HG02981 (cell line): ENCODE measurements at regions not wholly inside any gene's neighbourhood (a gene's known extent, or its start where the extent isn't known, plus 50 kb on each side); places are given as distances from the start of the nearest gene placed in this dataset.

Experiments
- ATAC-seq: cut with Tn5 transposase; IDR thresholded peaks from one replicate; pipeline ENCODE4 v1.9.1; 2021; ENCODE audit warnings: mild to moderate bottlenecking, moderate library complexity; ENCODE audit not compliant: unreplicated experiment

DNA sequence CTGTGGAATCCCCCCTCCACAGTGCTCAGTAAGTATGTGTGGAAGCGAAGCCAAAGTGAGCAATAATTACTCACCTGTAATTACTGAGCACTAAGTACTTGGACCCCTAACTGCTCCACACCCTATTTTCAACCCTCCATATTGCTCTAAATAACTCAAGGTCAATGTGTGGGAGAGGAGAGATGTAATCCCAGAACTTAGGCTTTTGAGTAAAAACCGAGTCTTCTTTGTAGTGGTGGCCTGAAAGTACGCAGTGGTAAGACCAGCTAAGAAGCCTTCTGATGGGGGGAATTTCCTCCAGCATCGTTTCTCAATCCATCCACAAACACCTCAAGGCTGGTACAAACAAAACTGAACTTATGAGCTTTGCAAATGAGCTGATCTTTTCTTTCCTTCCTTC, 551.6 kb downstream of the ZEB2 start:
- ATAC-seq: no peak

DNA sequence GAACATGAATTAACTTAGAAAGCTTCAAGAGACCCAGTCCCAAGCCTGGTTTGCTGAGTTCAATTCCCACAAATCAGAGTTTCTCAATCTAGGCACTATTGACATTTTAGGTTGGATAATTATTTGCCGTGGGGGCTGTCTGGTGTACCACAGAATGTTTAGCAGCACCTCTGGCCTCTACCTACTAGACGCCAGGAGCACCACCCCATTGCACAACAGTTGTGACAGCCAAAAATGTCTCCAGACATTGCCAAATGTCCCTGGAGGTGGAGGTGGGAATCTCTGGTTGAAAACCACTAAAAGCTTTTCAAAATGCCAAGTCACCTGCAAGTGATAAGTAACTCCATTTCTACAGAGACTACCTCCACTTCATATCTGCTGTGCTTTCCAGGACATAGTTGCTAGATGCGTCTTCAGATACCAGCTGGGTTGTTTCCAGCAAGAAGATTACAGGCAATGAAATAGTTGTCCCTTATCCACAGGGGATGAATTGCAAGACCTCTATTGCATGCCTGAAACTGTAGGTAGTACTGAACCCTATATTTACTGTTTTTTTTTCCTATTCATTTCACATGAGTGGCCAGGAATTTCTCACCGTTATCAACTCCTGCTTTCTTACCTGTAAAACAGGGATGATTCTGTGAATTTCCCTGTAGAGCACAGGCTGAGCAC, 554.3 kb downstream of the ZEB2 start:
- ATAC-seq: no peak

DNA sequence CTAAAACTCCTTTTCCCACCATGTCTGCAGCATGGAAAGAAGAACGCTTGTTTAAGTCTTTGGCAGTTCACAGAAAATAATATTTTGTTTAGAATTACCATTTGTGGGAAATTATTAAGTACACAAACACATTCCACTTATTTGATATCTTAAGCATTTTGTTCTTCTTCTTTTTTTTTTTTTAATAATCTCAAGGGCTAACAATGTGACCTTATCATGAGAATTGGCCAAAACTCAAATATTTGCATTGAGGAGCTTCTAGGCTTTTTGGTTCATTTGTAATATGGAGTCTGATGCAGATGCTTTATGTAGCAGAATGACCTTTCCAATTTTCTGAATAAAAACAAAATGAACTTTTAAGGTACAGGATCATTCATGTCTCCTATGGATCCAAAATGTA, 555.0 kb downstream of the ZEB2 start:
- no peak for ATAC-seq

DNA sequence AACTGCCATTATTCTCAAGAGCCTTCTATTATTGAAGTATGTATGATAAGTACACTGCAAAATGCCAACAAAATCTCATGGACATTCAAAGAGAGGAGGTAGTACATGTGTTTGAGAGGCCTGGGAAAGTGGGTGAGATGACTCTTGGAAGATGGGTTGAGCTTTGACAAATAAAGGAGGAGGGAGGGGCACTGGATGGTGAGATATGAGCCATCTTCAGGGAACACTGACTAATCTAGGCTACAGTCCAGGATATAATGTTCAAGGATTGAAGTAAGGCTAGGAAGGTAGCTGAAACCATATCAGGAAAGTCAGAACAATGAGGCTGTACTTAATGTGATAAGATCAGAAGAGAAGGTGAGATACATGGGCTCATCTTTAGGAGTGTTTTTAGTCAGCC, 559.7 kb downstream of the ZEB2 start:
- ATAC-seq: no peak

DNA sequence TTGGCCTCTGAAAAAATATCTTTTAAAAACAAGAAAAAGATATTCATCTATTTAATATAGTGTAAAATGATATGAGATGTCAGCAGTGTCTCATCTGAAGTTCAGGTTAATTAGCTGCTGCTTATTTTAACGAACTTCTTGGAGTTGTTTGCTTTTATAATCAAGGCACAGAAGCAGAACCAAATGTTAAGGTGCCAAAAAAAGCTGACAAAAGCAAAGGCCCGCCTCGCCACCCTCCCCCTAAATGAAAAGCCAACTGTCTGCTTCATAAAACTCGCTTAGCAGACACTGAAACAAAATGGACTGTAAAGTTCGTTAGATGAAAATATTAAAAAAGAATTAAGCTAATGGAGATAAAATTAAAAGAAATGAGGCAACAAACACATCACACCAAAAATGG, 562.6 kb downstream of the ZEB2 start:
- ATAC-seq: no peak

DNA sequence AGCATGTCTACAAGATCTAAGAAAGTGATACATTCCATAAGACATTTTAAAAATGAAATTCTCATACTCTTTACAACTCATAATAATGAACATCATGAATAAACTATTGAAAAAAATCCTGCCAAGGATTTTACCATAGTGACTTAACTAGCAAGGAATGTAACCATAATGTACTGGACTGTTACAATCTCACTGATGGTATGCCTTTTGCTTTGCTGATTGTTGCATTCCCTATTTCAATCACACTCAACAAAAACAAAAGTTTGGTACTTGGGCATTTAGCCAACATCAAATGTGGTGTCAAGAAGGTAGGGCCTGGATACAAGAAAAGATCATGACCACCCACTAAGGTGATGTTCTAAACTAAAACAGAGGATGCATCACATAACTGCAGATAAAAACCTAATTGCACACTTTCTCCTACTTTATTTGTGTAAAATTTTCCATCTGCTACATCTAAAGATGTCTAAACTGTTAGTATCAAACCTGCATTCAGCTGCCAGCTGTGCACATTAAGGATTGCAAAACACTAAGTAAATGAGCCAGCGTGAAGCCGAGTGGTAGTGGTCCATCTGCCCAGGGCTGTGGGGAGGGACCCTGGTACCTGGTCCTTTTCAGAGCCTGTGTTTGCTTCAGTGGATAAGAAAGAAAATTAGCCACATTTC, 564.4 kb downstream of the ZEB2 start:
- ATAC-seq: no peak

DNA sequence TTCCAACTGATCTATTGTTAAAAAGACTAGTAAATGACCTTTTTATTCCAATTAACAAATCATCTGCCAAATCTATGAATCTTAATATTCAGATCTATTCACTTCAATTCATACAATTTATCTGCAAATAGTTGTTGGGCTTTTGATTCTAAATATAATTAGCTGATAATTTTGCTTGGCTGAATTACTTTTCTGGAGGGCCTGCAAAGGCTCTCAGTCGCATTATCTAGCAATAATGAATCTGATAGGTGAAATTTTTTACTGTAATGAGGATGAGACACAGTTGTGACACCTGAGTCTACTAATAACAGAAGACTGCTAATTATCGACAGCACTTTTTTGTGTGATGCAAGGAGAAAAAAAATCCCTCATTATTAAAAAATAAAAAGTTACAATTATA, 565.1 kb downstream of the ZEB2 start:
- no peak for ATAC-seq

DNA sequence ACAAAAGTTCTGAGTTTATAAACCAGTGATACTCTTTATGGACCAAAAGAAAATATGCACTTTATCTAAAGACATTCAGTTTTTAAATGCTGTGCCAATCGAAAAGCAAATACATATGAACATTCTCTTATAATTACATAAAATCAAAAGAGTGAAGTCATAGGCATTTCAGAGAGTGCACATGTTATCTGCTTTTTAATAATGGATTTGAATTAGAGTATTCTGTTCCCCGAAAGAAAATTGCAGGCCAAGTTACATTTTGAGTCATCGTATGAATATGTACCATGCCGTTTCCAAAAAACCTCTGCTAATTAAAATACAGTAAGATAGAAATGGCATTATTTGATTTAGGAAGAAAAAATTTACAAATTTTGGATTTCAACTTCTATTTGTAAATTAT, 565.7 kb downstream of the ZEB2 start:
- ATAC-seq: no peak

DNA sequence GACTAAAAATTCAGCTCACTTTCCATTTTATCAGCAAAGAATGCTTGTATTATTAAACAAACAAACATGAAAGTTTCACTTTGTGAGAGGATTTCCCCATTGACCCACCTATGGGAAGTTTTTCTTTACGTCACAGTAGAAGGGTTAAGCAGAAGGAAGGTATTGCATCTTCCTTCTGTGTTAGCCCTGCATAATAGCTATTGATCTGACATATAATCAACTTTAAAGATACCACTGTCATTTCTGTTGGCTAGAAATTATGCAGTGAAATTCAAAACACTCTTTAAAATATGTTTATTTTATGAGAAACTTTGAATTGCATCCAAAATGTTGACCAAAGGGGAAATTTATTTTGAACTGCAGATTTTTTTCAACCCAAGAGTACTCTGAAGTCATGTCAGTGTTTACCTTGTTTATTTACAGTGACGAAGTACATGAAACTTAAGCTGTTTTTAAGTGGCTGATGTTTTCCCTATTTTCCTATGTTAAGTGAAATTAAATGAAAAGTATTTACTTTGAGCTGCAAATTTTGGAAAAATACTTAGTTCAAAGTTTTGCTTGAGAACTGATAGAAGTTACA, 566.4 kb downstream of the ZEB2 start:
- ATAC-seq: no peak

DNA sequence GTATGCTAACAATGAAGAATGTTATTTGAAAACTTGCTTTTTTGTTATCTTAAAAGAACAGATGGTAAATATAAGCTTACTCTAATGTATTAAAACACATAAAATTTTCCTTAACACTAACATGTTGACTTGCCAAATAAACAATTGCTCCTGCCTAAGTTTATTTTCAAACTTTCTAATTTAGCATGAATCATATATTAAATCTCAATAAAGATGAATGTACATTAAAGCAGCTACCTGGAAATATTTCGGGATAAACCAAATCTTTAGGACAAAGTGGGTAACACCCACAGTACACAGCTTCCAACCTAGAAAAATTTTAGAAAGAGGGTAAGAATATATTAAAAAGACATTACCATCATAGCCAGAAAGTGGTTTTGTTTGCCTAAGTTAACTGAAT, 567.4 kb downstream of the ZEB2 start:
- no peak for ATAC-seq

DNA sequence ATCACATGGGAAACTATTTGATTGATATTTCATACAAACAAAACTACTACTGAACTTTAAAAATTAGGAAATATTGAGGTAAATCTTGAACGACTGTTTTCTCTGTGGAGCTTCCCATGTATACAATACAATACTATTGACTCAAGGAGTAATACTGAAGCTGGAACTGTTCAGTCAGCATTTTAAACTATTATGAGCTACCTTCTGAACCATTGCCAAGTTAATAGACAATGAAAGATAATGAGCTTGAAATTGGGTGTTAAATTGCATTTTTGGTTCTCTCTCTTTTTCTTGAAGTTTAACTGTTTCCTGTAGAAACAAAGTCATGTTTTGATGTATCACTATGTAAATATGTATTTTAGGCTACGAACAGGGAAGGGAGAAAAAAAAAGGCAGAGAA, 569.2 kb downstream of the ZEB2 start:
- ATAC-seq: no peak

DNA sequence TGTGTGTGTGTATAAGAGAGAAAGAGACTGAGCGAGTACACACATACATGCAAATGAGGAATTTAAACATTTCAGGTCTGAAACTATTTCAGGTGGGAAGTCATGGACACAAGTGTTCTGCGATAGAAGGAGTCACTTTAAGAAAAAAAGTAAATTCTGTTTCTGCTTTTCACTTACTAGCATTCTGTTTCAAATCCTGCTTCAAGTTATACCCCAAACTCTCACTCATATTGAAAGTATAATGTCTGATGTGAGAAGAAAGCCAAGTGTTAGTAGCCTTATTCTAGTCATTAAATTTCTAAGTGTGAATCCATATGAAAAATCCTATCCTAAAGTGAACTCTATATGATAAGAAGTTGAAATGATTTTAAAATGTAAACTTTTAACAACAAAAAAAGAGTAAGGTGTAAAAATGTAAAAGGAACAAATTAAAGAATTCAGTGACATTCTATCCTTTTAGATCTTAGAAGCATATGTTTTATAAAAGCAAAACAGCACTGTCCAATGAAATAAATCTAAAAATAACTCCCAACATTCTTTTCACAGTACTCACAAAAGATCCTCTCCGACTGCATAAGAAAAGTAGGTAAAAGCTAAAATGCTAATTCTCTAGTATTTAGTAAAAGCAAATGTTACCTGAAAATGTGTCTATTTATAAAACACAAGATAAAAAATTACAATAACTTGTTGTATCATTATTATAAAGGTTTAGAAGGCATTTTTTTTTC, 570.6 kb downstream of the ZEB2 start:
- ATAC-seq: no peak

DNA sequence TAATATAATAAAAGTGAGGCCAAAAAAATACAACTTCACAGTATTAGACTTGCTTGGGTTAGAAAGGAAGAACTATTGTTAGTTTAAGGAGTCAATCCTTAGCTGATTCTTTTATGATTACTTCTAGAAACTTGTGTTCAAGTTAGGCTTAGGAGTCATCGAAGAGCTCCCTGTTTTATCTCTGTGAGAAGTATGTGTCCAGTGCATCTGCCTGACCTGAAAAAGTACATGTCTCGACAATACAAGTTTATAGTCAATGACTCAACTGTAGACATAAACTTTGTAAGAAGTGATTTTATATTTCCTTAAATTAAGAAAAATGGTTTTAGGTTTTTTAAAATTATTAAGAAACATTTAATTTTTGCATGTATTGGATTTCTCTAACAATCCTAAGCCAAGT, 571.2 kb downstream of the ZEB2 start:
- ATAC-seq: no peak

DNA sequence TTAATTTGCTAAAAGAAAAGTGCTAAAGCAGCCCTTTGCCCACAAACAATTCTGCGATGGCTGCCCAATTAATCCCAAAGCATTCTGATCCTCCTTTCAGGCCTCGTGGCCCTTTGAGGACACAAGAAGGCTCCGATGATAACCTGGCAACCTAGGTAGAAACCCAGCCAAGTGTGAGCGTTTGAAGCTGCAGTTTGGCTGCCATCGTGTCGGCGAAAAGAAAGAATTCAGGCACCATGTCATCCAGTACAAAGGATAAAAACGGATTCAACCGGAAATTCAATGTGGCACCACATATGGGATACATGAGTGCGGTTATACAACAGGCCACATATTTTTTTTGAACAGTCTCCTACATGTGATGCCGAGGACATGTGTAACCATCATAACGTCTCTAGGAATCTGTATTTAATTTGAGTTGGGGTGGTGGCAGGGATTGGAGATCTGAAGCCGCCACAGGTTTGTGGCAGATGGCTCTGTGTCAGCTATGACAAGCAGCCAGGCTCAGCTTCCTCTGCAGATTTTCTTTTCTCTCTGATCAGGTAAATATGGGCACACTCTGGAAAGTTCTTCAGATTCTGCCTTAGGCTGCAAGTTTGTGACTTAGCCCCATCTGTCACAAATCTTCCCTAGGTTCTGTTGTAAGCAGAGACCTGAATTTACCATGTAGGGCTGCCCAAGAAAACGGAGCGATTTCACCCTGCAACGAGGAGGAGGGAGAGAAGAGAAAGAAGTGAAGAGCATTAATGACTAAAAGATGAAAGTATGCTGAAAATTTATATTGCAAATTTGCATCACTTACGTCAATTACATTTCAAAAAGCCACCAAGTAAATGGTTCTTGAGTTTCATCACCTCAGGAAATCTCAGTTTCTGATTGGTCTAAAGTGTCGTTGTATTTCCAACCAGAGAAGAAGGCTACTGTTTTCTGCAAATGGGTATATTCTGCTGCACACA, 573.2 kb downstream of the ZEB2 start:
- ATAC-seq: no peak

DNA sequence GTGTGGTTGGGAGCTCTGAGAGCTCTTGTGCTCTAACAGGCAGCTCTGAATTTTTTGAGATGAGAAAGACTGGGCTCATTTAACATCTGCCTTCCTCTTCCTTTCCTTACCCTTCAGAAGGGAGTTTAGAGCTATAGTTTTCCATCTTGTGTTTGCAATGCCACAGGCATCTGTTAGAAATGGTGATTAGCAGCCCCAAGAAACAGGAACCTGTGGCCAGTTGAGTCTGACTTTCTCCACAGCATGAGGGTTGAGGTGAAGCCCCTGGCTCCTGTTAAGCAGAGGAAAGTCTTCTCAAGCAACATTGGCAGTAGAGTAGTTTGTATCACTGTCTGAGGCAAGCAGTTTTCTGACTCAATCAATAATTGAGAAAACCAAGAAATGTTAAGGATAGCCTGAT, 577.4 kb downstream of the ZEB2 start:
- no peak for ATAC-seq

DNA sequence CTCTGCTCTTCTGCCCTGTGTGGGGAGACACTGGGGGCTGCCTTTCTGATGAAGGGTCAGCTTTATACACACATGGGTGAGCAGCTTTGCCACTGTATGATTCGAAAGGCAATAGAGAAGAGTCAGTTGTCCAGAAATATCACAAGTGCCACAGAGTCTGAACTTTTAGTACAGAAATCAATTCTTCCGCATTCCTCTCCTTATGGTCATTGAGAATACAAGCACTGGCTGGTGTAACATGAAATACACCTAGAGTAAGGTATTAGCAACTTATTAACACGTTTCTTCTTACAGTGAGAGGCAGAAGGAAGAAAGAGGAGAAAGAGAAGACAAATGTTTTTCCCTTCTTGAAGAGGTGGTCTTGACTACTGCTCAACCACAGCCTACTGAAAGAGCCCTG, 579.2 kb downstream of the ZEB2 start:
- no peak for ATAC-seq

DNA sequence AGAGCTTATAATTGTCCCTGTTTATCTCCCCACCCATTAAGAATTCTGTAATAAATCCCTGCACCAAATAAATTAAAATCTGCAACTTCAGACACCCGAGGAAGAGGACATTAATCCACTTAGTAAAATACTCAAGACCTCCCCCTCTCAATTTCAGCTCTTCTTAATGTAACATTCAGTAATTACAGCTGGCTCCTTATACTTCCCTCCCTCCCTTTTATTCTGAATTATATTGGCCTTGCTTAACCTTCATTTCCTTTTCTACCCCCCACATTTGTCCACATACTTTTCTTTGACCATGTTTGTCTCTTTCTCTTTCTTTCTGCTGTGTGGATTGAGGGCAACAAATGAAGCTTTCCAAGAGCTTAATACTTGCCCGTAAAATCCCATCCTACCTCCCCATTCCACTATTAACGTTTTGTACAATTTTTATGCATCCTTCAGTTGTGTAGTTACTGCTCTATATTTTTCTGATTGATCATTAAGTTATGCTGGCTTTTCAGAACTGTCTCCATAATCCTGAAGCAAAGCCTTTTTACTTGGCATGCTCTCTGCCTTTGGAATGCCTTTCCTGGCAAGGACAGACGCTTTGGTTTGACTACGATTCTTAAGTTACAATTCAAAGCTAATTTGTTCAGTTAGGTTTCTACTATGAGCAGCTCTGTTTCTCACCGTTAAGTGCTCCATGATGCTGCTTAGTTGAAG, 580.1 kb downstream of the ZEB2 start:
- no peak for ATAC-seq

DNA sequence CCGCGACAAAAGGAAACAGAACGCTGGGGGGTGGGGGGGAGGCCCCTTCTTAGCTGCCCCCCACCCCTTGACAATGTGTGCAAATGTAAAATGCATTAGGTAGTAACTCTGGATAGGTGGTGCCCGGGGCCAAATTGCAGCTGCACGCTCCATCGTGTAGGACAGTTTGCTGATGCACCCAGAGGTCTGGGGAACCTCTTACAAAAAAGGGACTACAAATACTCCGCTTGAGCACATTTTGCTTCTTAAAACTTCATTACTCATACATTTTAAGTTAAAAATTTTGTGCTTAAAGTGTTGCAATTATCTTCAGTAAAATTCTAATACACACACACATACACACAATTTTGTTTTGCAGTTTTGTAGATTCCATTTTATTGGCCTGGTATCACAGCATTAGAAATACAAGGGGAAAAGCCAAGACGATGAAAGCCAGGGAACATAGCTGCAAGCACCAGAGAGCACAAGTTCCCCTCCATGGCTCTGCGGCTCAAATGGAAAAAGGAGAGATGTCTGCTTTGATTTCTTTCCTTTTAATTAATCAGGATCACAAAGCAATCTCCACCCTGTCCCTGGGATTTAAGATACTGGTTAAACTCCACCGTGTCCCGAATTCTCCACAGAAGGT, 582.1 kb downstream of the ZEB2 start:
- ATAC-seq: peak; percentile 8

DNA sequence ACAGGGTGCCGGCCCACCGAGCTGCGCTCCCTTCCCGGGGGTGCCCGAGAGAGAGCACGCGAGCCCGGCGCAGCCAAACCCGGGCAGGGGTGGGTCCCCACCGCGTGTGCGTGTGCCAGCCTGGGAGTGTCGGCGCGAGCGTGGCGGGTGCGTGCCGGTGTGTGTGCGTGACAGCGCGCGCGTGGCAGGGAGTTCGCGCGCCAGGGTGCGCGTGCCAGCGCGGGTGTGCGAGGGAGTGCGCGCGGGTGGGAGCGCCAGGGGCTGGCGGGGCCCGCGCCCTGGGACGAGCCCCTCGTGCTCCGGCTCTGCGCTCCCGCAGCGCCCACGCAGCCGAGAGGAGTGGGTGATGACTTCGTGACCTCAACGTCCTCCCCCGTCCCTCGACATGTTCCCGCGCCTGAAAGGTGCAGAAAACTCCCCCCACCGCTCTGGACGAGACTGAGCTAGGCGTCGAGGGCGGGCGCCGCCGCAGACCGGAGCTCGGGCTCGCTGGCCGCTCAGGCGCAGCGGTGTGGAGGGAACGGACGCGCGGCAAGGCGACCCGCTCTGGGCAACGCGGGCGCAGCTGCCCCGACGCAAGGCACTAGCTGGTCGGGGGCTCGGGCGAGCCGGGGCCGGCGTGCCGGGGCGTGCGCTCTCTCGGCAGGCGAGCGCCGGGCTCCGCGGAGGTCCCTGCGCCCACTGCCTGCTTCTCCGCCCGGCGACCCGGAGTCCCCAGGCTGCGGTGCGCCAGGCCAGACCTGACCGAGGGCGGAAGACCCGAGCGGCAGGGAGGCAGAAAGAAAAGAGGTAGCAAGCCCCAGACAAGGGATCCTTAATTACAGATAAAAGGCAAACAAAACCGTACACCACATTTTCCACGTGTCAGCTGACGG, 582.8 kb downstream of the ZEB2 start:
- ATAC-seq: peak; percentile 65
